ENCODE measurements at regions not wholly inside any gene's neighbourhood (a gene's known extent, or its start where the extent isn't known, plus 50 kb on each side); places are given as distances from the start of the nearest gene placed in this dataset.

DNA sequence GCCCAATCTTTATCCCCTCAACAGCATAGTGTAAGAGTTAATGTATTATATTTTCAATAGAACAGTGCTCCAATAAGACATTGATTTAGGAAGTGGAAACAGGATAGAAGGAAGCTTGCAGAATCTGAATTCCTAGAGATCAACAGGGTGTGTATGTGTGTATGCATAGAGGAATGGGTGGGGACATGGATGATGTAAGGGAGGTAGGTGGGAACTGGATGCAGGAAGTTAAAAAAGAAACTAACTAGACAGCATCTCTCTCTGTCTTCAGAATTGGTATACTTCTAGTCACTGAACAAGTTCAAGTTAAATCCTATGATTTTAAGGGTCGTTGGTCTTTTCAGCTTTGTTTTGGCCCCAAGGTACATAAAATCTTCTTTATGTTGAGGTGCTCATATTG, 196.6 kb downstream of the PMAIP1 start:
- TF ChIP-seq, protein P1, sequence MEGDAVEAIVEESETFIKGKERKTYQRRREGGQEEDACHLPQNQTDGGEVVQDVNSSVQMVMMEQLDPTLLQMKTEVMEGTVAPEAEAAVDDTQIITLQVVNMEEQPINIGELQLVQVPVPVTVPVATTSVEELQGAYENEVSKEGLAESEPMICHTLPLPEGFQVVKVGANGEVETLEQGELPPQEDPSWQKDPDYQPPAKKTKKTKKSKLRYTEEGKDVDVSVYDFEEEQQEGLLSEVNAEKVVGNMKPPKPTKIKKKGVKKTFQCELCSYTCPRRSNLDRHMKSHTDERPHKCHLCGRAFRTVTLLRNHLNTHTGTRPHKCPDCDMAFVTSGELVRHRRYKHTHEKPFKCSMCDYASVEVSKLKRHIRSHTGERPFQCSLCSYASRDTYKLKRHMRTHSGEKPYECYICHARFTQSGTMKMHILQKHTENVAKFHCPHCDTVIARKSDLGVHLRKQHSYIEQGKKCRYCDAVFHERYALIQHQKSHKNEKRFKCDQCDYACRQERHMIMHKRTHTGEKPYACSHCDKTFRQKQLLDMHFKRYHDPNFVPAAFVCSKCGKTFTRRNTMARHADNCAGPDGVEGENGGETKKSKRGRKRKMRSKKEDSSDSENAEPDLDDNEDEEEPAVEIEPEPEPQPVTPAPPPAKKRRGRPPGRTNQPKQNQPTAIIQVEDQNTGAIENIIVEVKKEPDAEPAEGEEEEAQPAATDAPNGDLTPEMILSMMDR (IDR thresholded peaks at IDR 0.05) = no peak
- no peak for TF ChIP-seq POLR2A (IDR thresholded peaks at IDR 0.05)

All from testis (tissue), 2 donors.